Mammary epithelial cell (primary cell): ENCODE measurements at regions not wholly inside any gene's neighbourhood (a gene's known extent, or its start where the extent isn't known, plus 50 kb on each side); places are given as distances from the start of the nearest gene placed in this dataset.

Experiments
- EZH2 ChIP-seq: IDR thresholded peaks from 2 replicates; pipeline ENCODE4 v1.6.1; 2012; ENCODE audit warnings: low read length, inconsistent platforms, borderline replicate concordance
- TF ChIP-seq, protein P1 (sequence below), 2 donors: IDR thresholded peaks in 1 of 2; conservative IDR thresholded peaks in 1 of 2; 2 replicates each; pipeline ENCODE4 v1.5.1; 2011 to 2012; ENCODE audit warnings: inconsistent platforms in 2 of 2, low read length in 2 of 2, mild to moderate bottlenecking in 2 of 2, control low read depth in 1 of 2, low read depth in 1 of 2; ENCODE audit not compliant: insufficient read depth in 1 of 2; ENCODE audit errors: extremely low read depth in 1 of 2

GRCh38 chr10:123565691-123566660 is 100.2 kb upstream of the GPR26 start:
- TF ChIP-seq, protein P1, sequence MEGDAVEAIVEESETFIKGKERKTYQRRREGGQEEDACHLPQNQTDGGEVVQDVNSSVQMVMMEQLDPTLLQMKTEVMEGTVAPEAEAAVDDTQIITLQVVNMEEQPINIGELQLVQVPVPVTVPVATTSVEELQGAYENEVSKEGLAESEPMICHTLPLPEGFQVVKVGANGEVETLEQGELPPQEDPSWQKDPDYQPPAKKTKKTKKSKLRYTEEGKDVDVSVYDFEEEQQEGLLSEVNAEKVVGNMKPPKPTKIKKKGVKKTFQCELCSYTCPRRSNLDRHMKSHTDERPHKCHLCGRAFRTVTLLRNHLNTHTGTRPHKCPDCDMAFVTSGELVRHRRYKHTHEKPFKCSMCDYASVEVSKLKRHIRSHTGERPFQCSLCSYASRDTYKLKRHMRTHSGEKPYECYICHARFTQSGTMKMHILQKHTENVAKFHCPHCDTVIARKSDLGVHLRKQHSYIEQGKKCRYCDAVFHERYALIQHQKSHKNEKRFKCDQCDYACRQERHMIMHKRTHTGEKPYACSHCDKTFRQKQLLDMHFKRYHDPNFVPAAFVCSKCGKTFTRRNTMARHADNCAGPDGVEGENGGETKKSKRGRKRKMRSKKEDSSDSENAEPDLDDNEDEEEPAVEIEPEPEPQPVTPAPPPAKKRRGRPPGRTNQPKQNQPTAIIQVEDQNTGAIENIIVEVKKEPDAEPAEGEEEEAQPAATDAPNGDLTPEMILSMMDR (conservative IDR thresholded peaks at IDR 0.05 in 1 of 2, IDR thresholded peaks at IDR 0.05 in 1 of 2; ENCODE audit: extremely low read depth in 1 of 2, insufficient read depth in 1 of 2, low read depth in 1 of 2, low read length in 2 of 2) = no peak
- no peak for TF ChIP-seq EZH2
